ENCODE measurements at regions not wholly inside any gene's neighbourhood (a gene's known extent, or its start where the extent isn't known, plus 50 kb on each side); places are given as distances from the start of the nearest gene placed in this dataset.
A peak's percentile ranks its signal among the peaks of the same experiment; 100 is the strongest.

DNA sequence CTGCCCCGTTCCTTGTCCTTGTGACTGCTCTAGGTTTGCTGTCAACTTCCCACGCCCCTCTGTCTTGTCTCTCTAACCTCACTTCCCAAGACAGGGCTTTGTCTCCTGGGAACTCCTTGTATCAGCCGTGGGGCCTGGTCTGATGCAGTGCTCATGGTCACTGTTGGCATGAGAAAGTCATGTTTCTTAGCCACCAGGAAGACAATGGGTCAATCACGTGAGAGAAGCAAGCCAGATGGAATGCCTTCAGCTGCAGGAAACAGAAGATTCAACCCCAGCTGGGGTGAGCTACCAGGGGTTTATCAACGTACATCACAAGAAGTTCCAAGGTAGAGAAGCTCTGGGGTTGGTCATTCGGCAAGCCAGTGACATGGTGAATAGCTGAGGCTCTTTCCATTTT lies 116.6 kb downstream of the IRF8 start:
- TF ChIP-seq, protein P1, sequence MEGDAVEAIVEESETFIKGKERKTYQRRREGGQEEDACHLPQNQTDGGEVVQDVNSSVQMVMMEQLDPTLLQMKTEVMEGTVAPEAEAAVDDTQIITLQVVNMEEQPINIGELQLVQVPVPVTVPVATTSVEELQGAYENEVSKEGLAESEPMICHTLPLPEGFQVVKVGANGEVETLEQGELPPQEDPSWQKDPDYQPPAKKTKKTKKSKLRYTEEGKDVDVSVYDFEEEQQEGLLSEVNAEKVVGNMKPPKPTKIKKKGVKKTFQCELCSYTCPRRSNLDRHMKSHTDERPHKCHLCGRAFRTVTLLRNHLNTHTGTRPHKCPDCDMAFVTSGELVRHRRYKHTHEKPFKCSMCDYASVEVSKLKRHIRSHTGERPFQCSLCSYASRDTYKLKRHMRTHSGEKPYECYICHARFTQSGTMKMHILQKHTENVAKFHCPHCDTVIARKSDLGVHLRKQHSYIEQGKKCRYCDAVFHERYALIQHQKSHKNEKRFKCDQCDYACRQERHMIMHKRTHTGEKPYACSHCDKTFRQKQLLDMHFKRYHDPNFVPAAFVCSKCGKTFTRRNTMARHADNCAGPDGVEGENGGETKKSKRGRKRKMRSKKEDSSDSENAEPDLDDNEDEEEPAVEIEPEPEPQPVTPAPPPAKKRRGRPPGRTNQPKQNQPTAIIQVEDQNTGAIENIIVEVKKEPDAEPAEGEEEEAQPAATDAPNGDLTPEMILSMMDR (IDR thresholded peaks at IDR 0.05; ENCODE audit: insufficient read depth, low read depth, low read length), result no peak
- H3K4me3 ChIP-seq (ENCODE audit: low read depth, low read length), result no peak overlapping the region
- no peak for DNase-seq (ENCODE audit: low read depth)

DNA sequence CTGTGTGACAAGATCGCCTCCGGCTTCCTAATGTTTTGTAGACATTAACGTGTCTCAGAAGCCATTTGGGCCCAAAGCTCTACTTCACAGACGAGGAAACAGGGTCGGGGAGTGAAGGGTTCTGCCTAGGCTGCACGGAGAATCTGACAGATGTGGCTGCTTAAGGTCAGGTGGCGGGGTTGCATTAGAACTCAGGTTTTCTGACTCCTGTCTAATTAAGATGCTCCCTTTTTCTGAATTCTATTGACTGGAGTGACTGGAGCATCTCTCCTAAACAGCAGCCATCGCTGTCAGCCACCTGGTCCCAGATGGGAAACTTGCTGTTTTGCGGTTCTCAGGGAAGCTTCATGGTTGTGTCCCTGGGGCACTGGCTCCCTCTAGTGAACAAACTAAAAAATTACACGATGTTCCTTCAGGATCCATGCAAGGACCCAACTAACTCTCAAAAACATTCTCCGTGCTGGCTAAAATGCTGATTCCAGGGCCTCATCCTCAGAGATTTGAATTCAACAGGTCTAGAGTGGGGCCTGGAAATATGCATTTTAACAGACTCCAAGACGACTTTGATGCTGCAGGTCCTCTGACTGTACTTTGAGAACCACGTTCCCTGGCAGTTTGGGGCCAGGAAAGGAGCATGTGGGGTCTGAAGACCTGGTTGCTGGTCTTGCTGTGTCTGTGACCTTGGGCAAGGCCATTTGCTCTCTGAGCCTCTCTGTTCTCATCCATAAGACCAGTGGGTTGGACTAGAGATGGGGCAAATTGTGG lies 117.4 kb downstream of the IRF8 start:
- H3K4me3 ChIP-seq (ENCODE audit: low read depth, low read length), result no peak overlapping the region

DNA sequence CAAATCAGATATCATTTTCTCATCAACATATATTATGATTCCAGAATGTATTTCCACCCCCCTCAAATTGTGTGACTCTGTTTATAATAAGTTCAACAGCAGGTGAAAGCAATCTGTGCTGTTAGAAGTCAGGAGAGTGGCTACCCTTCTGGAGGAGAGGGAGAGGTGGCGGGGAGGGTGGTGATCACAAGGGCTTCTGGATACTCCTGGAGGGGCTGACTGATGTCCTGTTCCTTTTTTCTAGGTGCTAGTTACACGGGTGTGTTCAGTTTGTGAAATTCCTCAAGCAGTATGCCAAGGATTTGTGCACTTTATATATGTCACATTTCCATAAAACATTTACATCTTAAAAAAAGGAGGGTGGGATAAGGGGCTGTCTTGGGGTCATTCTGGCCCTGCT lies 119.1 kb downstream of the IRF8 start:
- TF ChIP-seq, protein P1 (IDR thresholded peaks at IDR 0.05; ENCODE audit: insufficient read depth, low read depth, low read length), result no peak
- H3K4me3 ChIP-seq (ENCODE audit: low read depth, low read length), result no peak overlapping the region
- DNase-seq (ENCODE audit: low read depth), result no peak

More for the DNA sequence above, 117.4 kb downstream of the IRF8 start:
- TF ChIP-seq, protein P1 (IDR thresholded peaks at IDR 0.05; ENCODE audit: insufficient read depth, low read depth, low read length), result peak; percentile 79
- DNase-seq (ENCODE audit: low read depth), result peak; percentile 72

DNA sequence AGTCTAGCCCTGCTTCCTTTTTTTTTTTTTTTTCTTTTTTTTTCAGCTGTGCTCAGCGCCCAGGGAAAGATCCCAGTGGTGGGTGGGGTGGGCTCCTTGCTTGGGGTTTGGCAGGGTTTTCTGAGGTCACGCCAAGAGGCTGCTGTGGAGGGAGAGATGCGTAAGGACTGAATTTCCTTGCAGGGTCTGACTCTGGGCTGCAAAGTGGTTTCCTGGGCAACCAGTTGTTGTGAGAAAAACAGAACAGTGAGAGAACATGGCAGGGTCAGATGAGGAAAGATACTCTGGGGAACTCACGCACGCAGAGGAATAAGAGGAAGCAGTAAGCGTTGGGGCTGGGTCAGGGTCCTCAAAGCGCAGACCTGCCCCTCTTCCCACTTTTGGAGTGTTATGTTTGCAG lies 119.5 kb downstream of the IRF8 start:
- DNase-seq (ENCODE audit: low read depth), result peak; percentile 36

DNA sequence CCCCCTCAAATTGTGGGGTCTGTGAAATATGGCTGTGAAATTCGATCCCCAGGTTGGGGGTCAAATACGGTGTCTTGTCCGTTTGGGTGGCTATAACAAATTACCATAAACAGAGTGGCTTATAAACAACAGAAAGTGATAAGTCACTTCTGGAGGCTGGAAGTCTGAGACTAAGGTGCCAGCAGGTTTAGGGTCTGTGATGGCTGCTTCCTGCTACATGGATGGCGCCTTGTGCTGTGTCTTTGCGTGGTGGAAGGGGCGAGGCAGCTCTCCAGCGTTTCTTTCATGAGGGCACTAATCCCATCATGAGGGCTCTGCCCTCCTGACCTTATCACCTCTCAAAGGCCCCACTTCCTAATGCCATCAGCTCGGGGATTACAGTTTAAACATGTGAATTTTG lies 120.0 kb downstream of the IRF8 start:
- no peak overlapping the region for H3K4me3 ChIP-seq (ENCODE audit: low read depth, low read length)
- TF ChIP-seq, protein P1 (IDR thresholded peaks at IDR 0.05; ENCODE audit: insufficient read depth, low read depth, low read length), result no peak
- no peak for DNase-seq (ENCODE audit: low read depth)

More for the DNA sequence above, 119.5 kb downstream of the IRF8 start:
- TF ChIP-seq, protein P1 (IDR thresholded peaks at IDR 0.05; ENCODE audit: insufficient read depth, low read depth, low read length), result no peak
- no peak overlapping the region for H3K4me3 ChIP-seq (ENCODE audit: low read depth, low read length)

DNA sequence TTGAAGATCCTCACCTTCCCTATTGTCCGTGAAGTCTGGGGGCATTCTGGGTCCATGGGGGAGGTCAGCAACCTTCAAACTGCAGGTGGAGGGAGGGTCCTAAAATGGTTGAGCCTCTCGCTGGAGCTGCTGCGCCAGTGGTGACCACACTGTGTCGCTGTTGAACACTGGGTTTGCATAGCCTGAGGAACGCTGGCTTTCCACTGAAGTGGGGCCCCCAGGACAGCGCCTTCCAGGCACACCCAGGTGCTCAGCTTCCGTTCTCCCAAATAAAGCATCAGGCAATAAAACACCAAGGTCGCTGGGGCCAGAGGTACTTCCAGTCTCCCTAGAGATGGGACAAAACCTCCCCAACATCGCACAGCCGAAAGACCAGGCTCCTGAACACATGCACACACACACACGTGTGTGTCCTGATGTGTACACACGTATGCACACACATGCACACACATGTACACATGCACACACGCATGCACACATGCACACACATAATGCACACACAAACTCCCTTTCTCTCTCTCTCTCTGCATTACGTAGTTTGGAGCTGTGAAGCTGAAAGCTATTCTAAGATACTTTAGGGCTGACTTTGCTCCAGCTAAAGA lies 120.6 kb downstream of the IRF8 start:
- DNase-seq (ENCODE audit: low read depth), result no peak
- TF ChIP-seq, protein P1 (IDR thresholded peaks at IDR 0.05; ENCODE audit: insufficient read depth, low read depth, low read length), result peak; percentile 29
- H3K4me3 ChIP-seq (ENCODE audit: low read depth, low read length), result no peak overlapping the region

All from fibroblast of villous mesenchyme (primary cell).